ENCODE measurements at regions not wholly inside any gene's neighbourhood (a gene's known extent, or its start where the extent isn't known, plus 50 kb on each side); places are given as distances from the start of the nearest gene placed in this dataset.

GRCh38 chr22:22071455-22071854 is 88.9 kb upstream of the TOP3B start (continued):
- no peak for TF ChIP-seq SIRT6 (IDR thresholded peaks at IDR 0.05; ENCODE audit: low read length)
- no peak for TF ChIP-seq CEBPB (IDR thresholded peaks at IDR 0.05; ENCODE audit: low read depth, low read length)
- TF ChIP-seq FOSL1 (IDR thresholded peaks at IDR 0.05; ENCODE audit: insufficient read depth, low read depth, low read length): no peak
- no peak for TF ChIP-seq SIX5 (IDR thresholded peaks at IDR 0.05; ENCODE audit: low read depth, low read length)
